Tibial nerve (tissue), 4 donors: ENCODE measurements at regions not wholly inside any gene's neighbourhood (a gene's known extent, or its start where the extent isn't known, plus 50 kb on each side); places are given as distances from the start of the nearest gene placed in this dataset.
A peak's percentile ranks its signal among the peaks of the same experiment; 100 is the strongest.

Experiments
- DNase-seq, 2 donors: peaks; one replicate each; pipeline ENCODE4 v3.0.0-alpha.2; 2019; ENCODE audit warnings: low spot score in 2 of 2
- H3K27ac ChIP-seq, 4 donors: fragments of 200-600 bp; sonication (generic) in 3 of 4; one replicate each; pipeline ENCODE4 v1.5.1; 2017 to 2019; ENCODE audit warnings: mild to moderate bottlenecking in 1 of 4
- H3K27me3 ChIP-seq, 2 donors: fragments of 200-600 bp; sonication (generic) in 1 of 2; one replicate each; pipeline versions ENCODE4 v1.5.1 to v1.6.0; 2017 to 2019
- H3K36me3 ChIP-seq, 3 donors: fragments of 200-600 bp; sonication (generic); one replicate each; pipeline ENCODE4 v1.5.1; 2018 to 2019
- H3K4me1 ChIP-seq, 4 donors: fragments of 200-600 bp; sonication (generic) in 3 of 4; one replicate each; pipeline ENCODE4 v1.5.1; 2017 to 2019
- H3K4me3 ChIP-seq, 4 donors: fragments of 200-600 bp; sonication (generic) in 3 of 4; one replicate each; pipeline ENCODE4 v1.5.1; 2017 to 2019; ENCODE audit warnings: mild to moderate bottlenecking in 1 of 4, moderate library complexity in 1 of 4
- H3K9me3 ChIP-seq, 4 donors: fragments of 200-600 bp; sonication (generic) in 3 of 4; one replicate each; pipeline ENCODE4 v1.5.1; 2017 to 2019
- CTCF ChIP-seq, 5 experiments: fragments of 200-600 bp in 3 of 5; fragments of 450-650 bp in 2 of 5; sonication (generic) in 3 of 5; IDR thresholded peaks; one replicate each; pipeline ENCODE4 v1.5.1; 2016 to 2019; ENCODE audit warnings: antibody characterized with exemption in 5 of 5, mild to moderate bottlenecking in 3 of 5, moderate library complexity in 2 of 5
- EP300 ChIP-seq, 2 donors: sonication (generic); formaldehyde crosslinking; IDR thresholded peaks; one replicate each; pipeline ENCODE4 v1.6.1; 2017; ENCODE audit warnings: antibody characterized with exemption in 2 of 2, mild to moderate bottlenecking in 1 of 2
- POLR2A ChIP-seq, 2 donors: fragments of 450-650 bp; IDR thresholded peaks; one replicate each; pipeline ENCODE4 v1.6.1; 2017; ENCODE audit warnings: antibody characterized with exemption in 2 of 2, mild to moderate bottlenecking in 2 of 2, moderate library complexity in 2 of 2
- WGBS, 2 donors: methylation state at CpG; one replicate each; pipeline ENCODE4 v1.1.5; 2018; 5-methylcytosine and 5-hydroxymethylcytosine counted together

GRCh38 chr5:54676481-54677340 lies 159.2 kb downstream of the SNX18 start:
- TF ChIP-seq CTCF (IDR thresholded peaks at IDR 0.05), result no peak
- TF ChIP-seq EP300 (IDR thresholded peaks at IDR 0.05), result no peak
- TF ChIP-seq POLR2A (IDR thresholded peaks at IDR 0.05), result no peak
- Histone ChIP-seq H3K36me3 (no peaks in the 10 kb centered on the region), H3K4me1 (peaks cover 0 to 30% (median 5%) of the 10 kb centered on the region in 4 donors), H3K27me3 (no peaks in the 10 kb centered on the region), H3K27ac (peak overlapping the region in 2 of 4 donors; percentile 5 to 32), H3K9me3 (no peaks in the 10 kb centered on the region), H3K4me3 (no peak overlapping the region)
- DNase-seq, result no peak
- WGBS, 2 donors, result 59% methylated on average over 3 of the region's 3 CpGs

DNA sequence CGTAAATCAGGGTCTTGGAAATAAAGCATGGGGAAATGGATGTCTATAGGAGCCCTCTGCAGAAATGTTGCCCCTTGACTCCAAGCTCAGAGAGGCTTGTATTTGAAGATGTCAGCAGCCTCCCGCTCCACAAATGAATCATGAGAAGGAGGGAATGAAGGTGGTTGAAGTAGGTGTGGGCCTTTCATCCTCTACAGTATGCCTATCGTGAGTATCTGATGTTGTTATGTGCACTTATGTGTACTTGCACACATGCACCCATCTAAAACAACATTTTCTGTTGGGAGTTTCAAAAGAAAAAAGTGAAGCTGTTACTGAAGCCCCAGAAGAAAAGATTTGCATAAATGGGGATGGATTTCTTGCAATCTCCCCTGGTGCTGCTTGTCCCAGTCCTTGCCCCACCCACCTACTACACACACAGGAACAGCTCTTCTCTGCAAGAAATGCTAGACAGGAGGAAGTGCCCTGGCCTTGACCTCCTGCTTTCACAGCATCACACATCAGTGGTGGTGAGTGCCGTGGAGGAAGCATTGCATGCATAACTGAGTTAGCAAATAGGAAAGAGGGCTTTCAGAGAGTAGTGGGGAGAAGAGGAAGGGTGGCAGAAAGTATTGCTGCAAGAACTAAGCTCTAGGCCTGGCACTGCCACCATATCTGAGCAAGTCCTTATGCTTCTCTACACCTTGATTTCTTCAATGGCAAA lies 156.1 kb downstream of the SNX18 start:
- peak in 1 of 2 donors; percentile 37 for DNase-seq
- peaks cover 0 to 44% (median 24%) of the 10 kb centered on the region in 4 donors for H3K4me1 ChIP-seq
- H3K4me3 ChIP-seq, result no peak overlapping the region
- no peak overlapping the region for H3K27ac ChIP-seq
- 81 to 88% methylated on average over 4 of the region's 4 CpGs for WGBS, 2 donors
- H3K27me3 ChIP-seq, result no peaks in the 10 kb centered on the region
- H3K36me3 ChIP-seq, result no peaks in the 10 kb centered on the region
- TF ChIP-seq CTCF (IDR thresholded peaks at IDR 0.05) (no peak), EP300 (IDR thresholded peaks at IDR 0.05) (peak in 1 of 2 donors; percentile 80)
- H3K9me3 ChIP-seq, result no peaks in the 10 kb centered on the region

DNA sequence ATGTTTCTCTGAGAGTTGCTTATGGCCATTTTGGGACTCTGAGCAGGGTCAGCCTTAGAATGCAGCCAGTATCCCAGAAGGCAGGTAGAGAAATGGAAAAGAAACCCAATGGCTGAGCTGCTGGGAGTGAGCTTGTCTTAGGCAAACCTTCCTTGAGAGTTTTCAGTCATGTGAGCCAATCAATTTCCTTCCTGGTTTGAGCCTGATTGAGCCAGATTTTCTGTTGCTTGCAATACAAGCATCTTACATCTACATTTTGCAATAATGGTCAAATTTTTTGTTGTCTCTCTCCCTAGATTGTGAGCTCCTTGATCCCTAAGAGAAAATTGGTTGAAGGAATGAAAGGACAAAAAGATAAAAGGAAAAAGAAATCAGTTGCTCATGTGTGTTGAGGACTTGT lies 155.3 kb downstream of the SNX18 start:
- no peak overlapping the region for H3K4me3 ChIP-seq
- peaks cover 0 to 44% (median 24%) of the 10 kb centered on the region in 4 donors for H3K4me1 ChIP-seq
- no peak overlapping the region for H3K27ac ChIP-seq
- DNase-seq, result no peak
- H3K27me3 ChIP-seq, result no peaks in the 10 kb centered on the region
- no peaks in the 10 kb centered on the region for H3K36me3 ChIP-seq
- TF ChIP-seq POLR2A (IDR thresholded peaks at IDR 0.05) (no peak), EP300 (IDR thresholded peaks at IDR 0.05) (peak in 1 of 2 donors; percentile 20), CTCF (IDR thresholded peaks at IDR 0.05) (no peak)
- peaks cover 0 to 7% (median 0%) of the 10 kb centered on the region in 4 donors for H3K9me3 ChIP-seq

GRCh38 chr5:54671681-54672080 lies 154.1 kb downstream of the SNX18 start:
- Histone ChIP-seq H3K4me1 (peaks cover 0 to 44% (median 24%) of the 10 kb centered on the region in 4 donors), H3K27me3 (no peaks in the 10 kb centered on the region), H3K36me3 (no peaks in the 10 kb centered on the region), H3K4me3 (no peak overlapping the region), H3K27ac (peak overlapping the region in 2 of 4 donors; percentile 43 to 56), H3K9me3 (peaks cover 0 to 11% (median 0%) of the 10 kb centered on the region in 4 donors)
- no peak for TF ChIP-seq POLR2A (IDR thresholded peaks at IDR 0.05)
- TF ChIP-seq CTCF (IDR thresholded peaks at IDR 0.05), result no peak
- TF ChIP-seq EP300 (IDR thresholded peaks at IDR 0.05), result no peak
- DNase-seq, result no peak
- WGBS, 2 donors, result 69% methylated on average over 2 of the region's 2 CpGs

DNA sequence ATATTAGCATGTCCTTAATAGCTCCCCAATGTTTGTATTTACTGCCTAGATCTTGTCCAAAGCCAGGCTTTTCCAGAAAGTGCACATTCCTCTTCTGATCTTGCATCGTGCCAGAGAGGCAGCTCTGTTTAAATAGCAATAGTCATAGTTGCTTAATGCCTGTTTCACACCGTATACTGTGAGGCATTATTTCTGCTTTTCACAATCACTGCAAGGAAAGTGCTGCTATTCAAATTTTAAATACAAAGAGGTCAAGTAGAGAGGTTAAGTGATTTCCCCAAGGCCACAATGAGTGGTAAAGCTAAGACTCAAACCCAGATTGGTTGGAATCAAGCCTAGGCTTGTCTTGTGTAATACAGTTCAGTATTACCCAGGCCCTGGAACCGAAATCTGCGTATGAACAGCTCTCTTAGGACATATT lies 153.6 kb downstream of the SNX18 start:
- Histone ChIP-seq H3K27me3 (no peaks in the 10 kb centered on the region), H3K4me1 (peaks cover 0 to 39% (median 24%) of the 10 kb centered on the region in 4 donors), H3K4me3 (no peak overlapping the region), H3K36me3 (no peaks in the 10 kb centered on the region), H3K27ac (peak overlapping the region in 2 of 4 donors; percentile 43 to 56), H3K9me3 (peaks cover 0 to 11% (median 0%) of the 10 kb centered on the region in 4 donors)
- no peak for TF ChIP-seq POLR2A (IDR thresholded peaks at IDR 0.05)
- TF ChIP-seq EP300 (IDR thresholded peaks at IDR 0.05), result peak in 1 of 2 donors; percentile 51
- TF ChIP-seq CTCF (IDR thresholded peaks at IDR 0.05), result no peak
- no peak for DNase-seq
- 29 to 32% methylated on average over 4 of the region's 4 CpGs for WGBS, 2 donors
